ENCODE measurements at regions not wholly inside any gene's neighbourhood (a gene's known extent, or its start where the extent isn't known, plus 50 kb on each side); places are given as distances from the start of the nearest gene placed in this dataset.

DNA sequence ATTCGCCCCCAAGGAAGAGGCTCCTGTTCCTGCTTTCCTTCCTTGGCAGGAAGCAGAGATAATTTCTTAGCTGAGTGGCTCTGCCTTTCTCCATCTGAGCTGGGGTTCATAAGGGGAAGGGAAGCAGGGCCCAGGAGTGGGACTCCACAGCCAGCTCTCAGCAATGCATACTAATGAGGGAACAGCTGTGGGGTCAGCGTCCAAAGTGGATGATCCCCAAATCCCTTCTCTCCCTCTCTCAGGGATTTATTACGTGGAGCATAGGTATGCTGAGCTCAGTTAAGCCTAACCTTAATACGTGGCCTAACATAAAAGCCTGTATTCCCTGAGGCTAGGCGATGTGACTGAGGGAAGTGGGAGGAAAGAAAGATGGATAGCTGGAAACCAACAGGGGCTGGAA is 87.3 kb upstream of the CTTNBP2NL start (continued):
- TF ChIP-seq, protein P1, sequence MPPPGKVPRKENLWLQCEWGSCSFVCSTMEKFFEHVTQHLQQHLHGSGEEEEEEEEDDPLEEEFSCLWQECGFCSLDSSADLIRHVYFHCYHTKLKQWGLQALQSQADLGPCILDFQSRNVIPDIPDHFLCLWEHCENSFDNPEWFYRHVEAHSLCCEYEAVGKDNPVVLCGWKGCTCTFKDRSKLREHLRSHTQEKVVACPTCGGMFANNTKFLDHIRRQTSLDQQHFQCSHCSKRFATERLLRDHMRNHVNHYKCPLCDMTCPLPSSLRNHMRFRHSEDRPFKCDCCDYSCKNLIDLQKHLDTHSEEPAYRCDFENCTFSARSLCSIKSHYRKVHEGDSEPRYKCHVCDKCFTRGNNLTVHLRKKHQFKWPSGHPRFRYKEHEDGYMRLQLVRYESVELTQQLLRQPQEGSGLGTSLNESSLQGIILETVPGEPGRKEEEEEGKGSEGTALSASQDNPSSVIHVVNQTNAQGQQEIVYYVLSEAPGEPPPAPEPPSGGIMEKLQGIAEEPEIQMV (tag; conservative IDR thresholded peaks at IDR 0.05; ENCODE audit: low read depth), result no peak
- no peak for TF ChIP-seq EWSR1 (IDR thresholded peaks at IDR 0.05; ENCODE audit: borderline replicate concordance, low read depth, partially characterized antibody)
- TF ChIP-seq, protein P2, sequence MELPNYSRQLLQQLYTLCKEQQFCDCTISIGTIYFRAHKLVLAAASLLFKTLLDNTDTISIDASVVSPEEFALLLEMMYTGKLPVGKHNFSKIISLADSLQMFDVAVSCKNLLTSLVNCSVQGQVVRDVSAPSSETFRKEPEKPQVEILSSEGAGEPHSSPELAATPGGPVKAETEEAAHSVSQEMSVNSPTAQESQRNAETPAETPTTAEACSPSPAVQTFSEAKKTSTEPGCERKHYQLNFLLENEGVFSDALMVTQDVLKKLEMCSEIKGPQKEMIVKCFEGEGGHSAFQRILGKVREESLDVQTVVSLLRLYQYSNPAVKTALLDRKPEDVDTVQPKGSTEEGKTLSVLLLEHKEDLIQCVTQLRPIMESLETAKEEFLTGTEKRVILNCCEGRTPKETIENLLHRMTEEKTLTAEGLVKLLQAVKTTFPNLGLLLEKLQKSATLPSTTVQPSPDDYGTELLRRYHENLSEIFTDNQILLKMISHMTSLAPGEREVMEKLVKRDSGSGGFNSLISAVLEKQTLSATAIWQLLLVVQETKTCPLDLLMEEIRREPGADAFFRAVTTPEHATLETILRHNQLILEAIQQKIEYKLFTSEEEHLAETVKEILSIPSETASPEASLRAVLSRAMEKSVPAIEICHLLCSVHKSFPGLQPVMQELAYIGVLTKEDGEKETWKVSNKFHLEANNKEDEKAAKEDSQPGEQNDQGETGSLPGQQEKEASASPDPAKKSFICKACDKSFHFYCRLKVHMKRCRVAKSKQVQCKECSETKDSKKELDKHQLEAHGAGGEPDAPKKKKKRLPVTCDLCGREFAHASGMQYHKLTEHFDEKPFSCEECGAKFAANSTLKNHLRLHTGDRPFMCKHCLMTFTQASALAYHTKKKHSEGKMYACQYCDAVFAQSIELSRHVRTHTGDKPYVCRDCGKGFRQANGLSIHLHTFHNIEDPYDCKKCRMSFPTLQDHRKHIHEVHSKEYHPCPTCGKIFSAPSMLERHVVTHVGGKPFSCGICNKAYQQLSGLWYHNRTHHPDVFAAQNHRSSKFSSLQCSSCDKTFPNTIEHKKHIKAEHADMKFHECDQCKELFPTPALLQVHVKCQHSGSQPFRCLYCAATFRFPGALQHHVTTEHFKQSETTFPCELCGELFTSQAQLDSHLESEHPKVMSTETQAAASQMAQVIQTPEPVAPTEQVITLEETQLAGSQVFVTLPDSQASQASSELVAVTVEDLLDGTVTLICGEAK (IDR thresholded peaks at IDR 0.05), result no peak
- TF ChIP-seq, protein P2 (CRISPR knock-in tag; IDR thresholded peaks at IDR 0.05), result no peak
- TF ChIP-seq TFAM (CRISPR knock-in tag; conservative IDR thresholded peaks at IDR 0.05), result no peak
- TF ChIP-seq MYBL2 (IDR thresholded peaks at IDR 0.05; ENCODE audit: low read depth), result no peak
- TF ChIP-seq MYBL2 (CRISPR knock-in tag; IDR thresholded peaks at IDR 0.05; ENCODE audit: borderline replicate concordance), result no peak
- TF ChIP-seq PTBP1 (IDR thresholded peaks at IDR 0.05; ENCODE audit: low read depth, low read length), result no peak

Data from K562 (cell line).